ENCODE measurements at regions not wholly inside any gene's neighbourhood (a gene's known extent, or its start where the extent isn't known, plus 50 kb on each side); places are given as distances from the start of the nearest gene placed in this dataset.

DNA sequence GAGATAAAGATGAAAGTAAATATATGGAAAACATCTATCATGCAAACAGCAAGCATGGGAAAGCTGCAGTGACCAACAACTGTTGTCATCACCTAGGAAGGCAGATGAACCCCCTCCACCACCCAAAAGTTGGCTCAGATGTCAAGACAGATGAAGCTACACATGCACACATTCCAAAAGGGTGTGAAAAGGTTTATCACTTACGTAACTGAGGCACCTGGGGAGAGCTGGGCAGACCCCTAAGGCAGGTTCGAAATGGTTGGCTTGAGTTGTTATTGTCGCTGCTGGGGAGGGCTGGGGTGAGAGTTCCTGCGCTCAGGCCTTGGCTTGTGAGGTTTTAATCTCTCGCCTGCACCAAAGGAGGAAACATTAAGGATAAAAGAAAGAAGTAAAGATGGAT lies 355.1 kb upstream of the CHRM3 start:
- no peaks in the 10 kb centered on the region for H3K27me3 ChIP-seq (ENCODE audit: control insufficient read depth, insufficient read depth, low read length)
- no peak overlapping the region for H3K27ac ChIP-seq (ENCODE audit: low read length)
- no peaks in the 10 kb centered on the region for H3K9me3 ChIP-seq (ENCODE audit: control insufficient read depth, low read depth, low read length)
- DNase-seq: no peak
- 96% methylated on average over 4 of the region's 5 CpGs for WGBS (ENCODE audit: insufficient coverage, low lambda C conversion rate)
- H3K4me1 ChIP-seq (ENCODE audit: control insufficient read depth, insufficient read depth, low read length): no peaks in the 10 kb centered on the region
- no peaks in the 10 kb centered on the region for H3K36me3 ChIP-seq (ENCODE audit: control insufficient read depth, insufficient read depth, low read length)
- H3K4me3 ChIP-seq (ENCODE audit: low read length): no peak overlapping the region

GRCh38 chr1:239025997-239026694 lies 360.2 kb upstream of the CHRM3 start:
- Histone ChIP-seq H3K4me1 (ENCODE audit: control insufficient read depth, insufficient read depth, low read length) (no peaks in the 10 kb centered on the region), H3K4me3 (ENCODE audit: low read length) (no peak overlapping the region), H3K9me3 (ENCODE audit: control insufficient read depth, low read depth, low read length) (no peaks in the 10 kb centered on the region), H3K36me3 (ENCODE audit: control insufficient read depth, insufficient read depth, low read length) (no peaks in the 10 kb centered on the region), H3K27me3 (ENCODE audit: control insufficient read depth, insufficient read depth, low read length) (no peaks in the 10 kb centered on the region), H3K27ac (ENCODE audit: low read length) (no peak overlapping the region)
- WGBS (ENCODE audit: insufficient coverage, low lambda C conversion rate): 100% methylated on average over 4 of the region's 7 CpGs
- no peak for DNase-seq

DNA sequence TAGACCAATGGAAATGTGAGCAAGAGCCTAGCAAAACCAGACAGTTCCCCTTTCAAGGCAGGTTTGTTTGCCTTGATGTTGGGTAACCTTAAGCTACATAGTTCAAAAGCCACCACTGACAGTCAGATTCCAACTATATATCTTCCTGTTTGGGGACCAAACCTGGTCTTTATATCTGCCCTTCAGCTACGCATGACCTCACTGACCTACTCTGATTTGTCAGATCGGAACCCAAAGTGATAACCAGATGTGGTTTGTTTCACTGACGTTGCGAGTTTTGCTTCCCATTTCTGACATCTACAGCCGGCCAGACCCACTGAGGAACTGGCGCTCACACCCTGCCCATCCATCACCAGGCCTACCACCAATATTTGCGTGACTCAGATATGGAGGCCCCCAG lies 361.1 kb upstream of the CHRM3 start:
- Histone ChIP-seq H3K27ac (ENCODE audit: low read length) (no peak overlapping the region), H3K9me3 (ENCODE audit: control insufficient read depth, low read depth, low read length) (no peaks in the 10 kb centered on the region), H3K4me3 (ENCODE audit: low read length) (no peak overlapping the region), H3K27me3 (ENCODE audit: control insufficient read depth, insufficient read depth, low read length) (no peaks in the 10 kb centered on the region), H3K36me3 (ENCODE audit: control insufficient read depth, insufficient read depth, low read length) (no peaks in the 10 kb centered on the region), H3K4me1 (ENCODE audit: control insufficient read depth, insufficient read depth, low read length) (no peaks in the 10 kb centered on the region)
- no CpG with 5 or more reads among the region's 7 CpGs for WGBS (ENCODE audit: insufficient coverage, low lambda C conversion rate)
- no peak for DNase-seq

GRCh38 chr1:239023732-239024360 lies 362.5 kb upstream of the CHRM3 start:
- 90% methylated on average over 2 of the region's 4 CpGs for WGBS (ENCODE audit: insufficient coverage, low lambda C conversion rate)
- H3K36me3 ChIP-seq (ENCODE audit: control insufficient read depth, insufficient read depth, low read length): no peaks in the 10 kb centered on the region
- H3K27ac ChIP-seq (ENCODE audit: low read length): no peak overlapping the region
- no peaks in the 10 kb centered on the region for H3K9me3 ChIP-seq (ENCODE audit: control insufficient read depth, low read depth, low read length)
- no peaks in the 10 kb centered on the region for H3K4me1 ChIP-seq (ENCODE audit: control insufficient read depth, insufficient read depth, low read length)
- DNase-seq: no peak
- H3K4me3 ChIP-seq (ENCODE audit: low read length): no peak overlapping the region
- no peaks in the 10 kb centered on the region for H3K27me3 ChIP-seq (ENCODE audit: control insufficient read depth, insufficient read depth, low read length)

DNA sequence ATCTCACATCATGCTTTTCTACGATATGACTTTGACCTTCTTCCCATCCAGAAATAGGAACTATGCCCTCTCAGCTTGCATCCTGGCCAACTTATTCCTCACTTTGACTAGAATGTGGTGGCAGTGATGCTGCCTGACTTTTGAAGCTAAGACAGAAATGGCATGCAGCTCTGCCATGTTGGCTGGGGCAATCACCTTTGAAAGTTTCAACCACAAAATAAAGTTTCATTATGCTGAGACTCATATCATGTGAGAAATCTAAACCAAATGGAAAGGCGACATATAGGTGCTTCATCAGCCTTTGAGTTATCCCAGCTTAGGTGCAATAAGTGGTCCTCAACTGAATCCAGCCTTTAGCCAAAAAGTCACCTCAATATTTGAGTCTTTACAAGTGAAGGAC lies 370.0 kb upstream of the CHRM3 start:
- Histone ChIP-seq H3K9me3 (ENCODE audit: control insufficient read depth, low read depth, low read length) (no peaks in the 10 kb centered on the region), H3K4me1 (ENCODE audit: control insufficient read depth, insufficient read depth, low read length) (no peaks in the 10 kb centered on the region), H3K27ac (ENCODE audit: low read length) (no peak overlapping the region), H3K27me3 (ENCODE audit: control insufficient read depth, insufficient read depth, low read length) (no peaks in the 10 kb centered on the region), H3K36me3 (ENCODE audit: control insufficient read depth, insufficient read depth, low read length) (no peaks in the 10 kb centered on the region), H3K4me3 (ENCODE audit: low read length) (no peak overlapping the region)
- DNase-seq: no peak
- WGBS (ENCODE audit: insufficient coverage, low lambda C conversion rate): 100% methylated on average over 2 of the region's 2 CpGs

DNA sequence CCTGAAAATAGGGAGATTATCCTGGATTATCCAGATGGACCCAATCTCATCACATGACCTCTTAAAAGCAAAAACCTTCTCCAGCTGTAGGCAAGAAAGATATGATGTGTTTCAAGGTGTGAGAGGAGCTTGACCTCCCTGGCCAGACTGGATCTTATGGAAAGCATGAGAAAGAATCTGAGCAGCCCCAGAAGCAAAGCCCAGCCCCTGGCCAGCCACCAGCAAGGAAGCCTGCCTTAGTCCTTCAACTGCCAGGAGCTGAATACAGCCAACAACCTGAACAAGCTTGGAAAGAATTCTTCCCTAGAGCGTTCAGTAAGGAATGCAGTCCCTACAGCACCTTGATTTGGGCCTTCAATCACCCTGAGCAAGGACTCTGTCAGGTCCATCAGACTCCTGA lies 375.0 kb upstream of the CHRM3 start:
- H3K9me3 ChIP-seq (ENCODE audit: control insufficient read depth, low read depth, low read length): no peaks in the 10 kb centered on the region
- H3K36me3 ChIP-seq (ENCODE audit: control insufficient read depth, insufficient read depth, low read length): no peaks in the 10 kb centered on the region
- H3K4me1 ChIP-seq (ENCODE audit: control insufficient read depth, insufficient read depth, low read length): no peaks in the 10 kb centered on the region
- H3K27me3 ChIP-seq (ENCODE audit: control insufficient read depth, insufficient read depth, low read length): no peaks in the 10 kb centered on the region
- WGBS (ENCODE audit: insufficient coverage, low lambda C conversion rate): no CpG with 5 or more reads among the region's 1 CpG
- no peak overlapping the region for H3K27ac ChIP-seq (ENCODE audit: low read length)
- H3K4me3 ChIP-seq (ENCODE audit: low read length): no peak overlapping the region
- no peak for DNase-seq

GRCh38 chr1:239008568-239008967 lies 377.8 kb upstream of the CHRM3 start:
- no peaks in the 10 kb centered on the region for H3K4me1 ChIP-seq (ENCODE audit: control insufficient read depth, insufficient read depth, low read length)
- H3K27me3 ChIP-seq (ENCODE audit: control insufficient read depth, insufficient read depth, low read length): no peaks in the 10 kb centered on the region
- H3K27ac ChIP-seq (ENCODE audit: low read length): no peak overlapping the region
- H3K4me3 ChIP-seq (ENCODE audit: low read length): no peak overlapping the region
- DNase-seq: no peak
- no peaks in the 10 kb centered on the region for H3K9me3 ChIP-seq (ENCODE audit: control insufficient read depth, low read depth, low read length)
- no peaks in the 10 kb centered on the region for H3K36me3 ChIP-seq (ENCODE audit: control insufficient read depth, insufficient read depth, low read length)

- H3K9me3 ChIP-seq (ENCODE audit: control insufficient read depth, low read depth, low read length): no peaks in the 10 kb centered on the region
- WGBS (ENCODE audit: insufficient coverage, low lambda C conversion rate): 44% methylated on average over 1 of the region's 4 CpGs
- no peak overlapping the region for H3K27ac ChIP-seq (ENCODE audit: low read length)
- DNase-seq: peak; percentile 7 to 67
- no peaks in the 10 kb centered on the region for H3K36me3 ChIP-seq (ENCODE audit: control insufficient read depth, insufficient read depth, low read length)
- H3K4me1 ChIP-seq (ENCODE audit: control insufficient read depth, insufficient read depth, low read length): no peaks in the 10 kb centered on the region
- H3K4me3 ChIP-seq (ENCODE audit: low read length): no peak overlapping the region
- no peaks in the 10 kb centered on the region for H3K27me3 ChIP-seq (ENCODE audit: control insufficient read depth, insufficient read depth, low read length)
These were observed 380.1 kb upstream of the CHRM3 start for GRCh38 chr1:239006276-239006675.

DNA sequence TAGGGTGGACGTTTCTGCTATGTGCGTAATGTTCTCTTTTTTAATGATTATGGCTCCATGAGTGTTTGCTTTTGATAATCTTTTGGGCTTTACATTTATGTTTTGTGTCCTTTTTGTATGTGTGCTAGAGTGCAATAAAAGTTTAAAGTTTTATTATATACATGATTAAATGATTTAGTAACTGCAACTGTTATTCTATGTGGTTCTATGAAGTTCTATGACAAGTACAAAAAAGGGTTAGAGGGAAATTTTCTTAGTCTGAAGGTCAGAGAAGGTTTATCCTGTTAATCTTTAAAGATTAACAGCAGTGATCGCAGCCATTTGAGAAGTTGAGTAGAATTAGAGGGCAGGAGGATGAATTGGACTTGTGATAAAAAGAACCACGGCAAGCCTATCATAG lies 386.4 kb upstream of the CHRM3 start:
- 60% methylated on average over 3 of the region's 4 CpGs for WGBS (ENCODE audit: insufficient coverage, low lambda C conversion rate)
- no peak overlapping the region for H3K27ac ChIP-seq (ENCODE audit: low read length)
- no peak for DNase-seq
- H3K27me3 ChIP-seq (ENCODE audit: control insufficient read depth, insufficient read depth, low read length): no peaks in the 10 kb centered on the region
- no peaks in the 10 kb centered on the region for H3K9me3 ChIP-seq (ENCODE audit: control insufficient read depth, low read depth, low read length)
- H3K36me3 ChIP-seq (ENCODE audit: control insufficient read depth, insufficient read depth, low read length): no peaks in the 10 kb centered on the region
- no peak overlapping the region for H3K4me3 ChIP-seq (ENCODE audit: low read length)
- H3K4me1 ChIP-seq (ENCODE audit: control insufficient read depth, insufficient read depth, low read length): no peaks in the 10 kb centered on the region

DNA sequence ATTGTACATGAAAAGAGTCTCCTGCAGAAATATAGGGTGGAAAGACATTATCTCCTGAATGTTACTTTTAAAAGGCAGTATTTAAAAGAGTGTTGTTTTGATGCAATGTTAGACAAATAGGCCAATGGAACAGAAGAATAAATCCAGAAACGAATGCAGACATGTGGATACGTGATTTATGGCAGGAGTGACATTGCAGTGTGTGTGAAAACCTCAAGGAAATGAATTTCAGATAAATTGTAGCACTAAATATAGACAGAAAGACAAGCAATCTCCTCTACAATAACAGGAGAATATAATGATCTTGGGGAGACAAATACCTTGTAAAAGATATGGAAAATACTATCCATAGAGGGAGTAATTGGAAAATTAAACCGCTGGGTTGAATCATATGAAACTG lies 387.8 kb upstream of the CHRM3 start:
- H3K27me3 ChIP-seq (ENCODE audit: control insufficient read depth, insufficient read depth, low read length): no peaks in the 10 kb centered on the region

More for the DNA sequence above, 387.8 kb upstream of the CHRM3 start:
- no peak overlapping the region for H3K4me3 ChIP-seq (ENCODE audit: low read length)
- WGBS (ENCODE audit: insufficient coverage, low lambda C conversion rate): 58% methylated on average over 3 of the region's 3 CpGs
- no peaks in the 10 kb centered on the region for H3K36me3 ChIP-seq (ENCODE audit: control insufficient read depth, insufficient read depth, low read length)
- no peak overlapping the region for H3K27ac ChIP-seq (ENCODE audit: low read length)
- H3K9me3 ChIP-seq (ENCODE audit: control insufficient read depth, low read depth, low read length): no peaks in the 10 kb centered on the region
- DNase-seq: no peak
- no peaks in the 10 kb centered on the region for H3K4me1 ChIP-seq (ENCODE audit: control insufficient read depth, insufficient read depth, low read length)
